GM12872 (cell line): ENCODE measurements at regions not wholly inside any gene's neighbourhood (a gene's known extent, or its start where the extent isn't known, plus 50 kb on each side); places are given as distances from the start of the nearest gene placed in this dataset.

Experiments
- TF ChIP-seq, protein P1 (sequence below): IDR thresholded peaks from 3 replicates; pipeline ENCODE4 v1.5.1; 2011; ENCODE audit warnings: low read depth, mild to moderate bottlenecking, low read length, moderate library complexity; ENCODE audit not compliant: insufficient read depth

DNA sequence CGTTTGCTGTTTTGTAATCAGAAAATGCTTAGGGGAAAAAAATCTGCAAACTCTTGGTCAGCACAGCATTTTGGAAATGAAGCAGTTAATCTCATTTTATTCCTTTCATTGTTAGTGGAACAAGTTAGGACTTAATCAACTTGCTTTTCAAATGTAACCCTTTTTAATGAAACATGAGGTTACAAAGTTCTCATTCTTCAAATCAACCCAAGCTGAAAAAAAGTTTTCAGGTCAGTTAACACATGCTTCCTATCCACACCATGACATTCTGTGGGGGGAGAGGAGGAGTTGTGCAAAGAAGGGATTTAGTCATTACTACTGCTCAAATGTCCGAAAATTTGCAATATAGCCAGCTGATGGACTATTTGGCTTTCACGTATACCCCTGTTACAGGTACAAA is 283.2 kb upstream of the LYPLAL1 start:
- TF ChIP-seq, protein P1, sequence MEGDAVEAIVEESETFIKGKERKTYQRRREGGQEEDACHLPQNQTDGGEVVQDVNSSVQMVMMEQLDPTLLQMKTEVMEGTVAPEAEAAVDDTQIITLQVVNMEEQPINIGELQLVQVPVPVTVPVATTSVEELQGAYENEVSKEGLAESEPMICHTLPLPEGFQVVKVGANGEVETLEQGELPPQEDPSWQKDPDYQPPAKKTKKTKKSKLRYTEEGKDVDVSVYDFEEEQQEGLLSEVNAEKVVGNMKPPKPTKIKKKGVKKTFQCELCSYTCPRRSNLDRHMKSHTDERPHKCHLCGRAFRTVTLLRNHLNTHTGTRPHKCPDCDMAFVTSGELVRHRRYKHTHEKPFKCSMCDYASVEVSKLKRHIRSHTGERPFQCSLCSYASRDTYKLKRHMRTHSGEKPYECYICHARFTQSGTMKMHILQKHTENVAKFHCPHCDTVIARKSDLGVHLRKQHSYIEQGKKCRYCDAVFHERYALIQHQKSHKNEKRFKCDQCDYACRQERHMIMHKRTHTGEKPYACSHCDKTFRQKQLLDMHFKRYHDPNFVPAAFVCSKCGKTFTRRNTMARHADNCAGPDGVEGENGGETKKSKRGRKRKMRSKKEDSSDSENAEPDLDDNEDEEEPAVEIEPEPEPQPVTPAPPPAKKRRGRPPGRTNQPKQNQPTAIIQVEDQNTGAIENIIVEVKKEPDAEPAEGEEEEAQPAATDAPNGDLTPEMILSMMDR: no peak

DNA sequence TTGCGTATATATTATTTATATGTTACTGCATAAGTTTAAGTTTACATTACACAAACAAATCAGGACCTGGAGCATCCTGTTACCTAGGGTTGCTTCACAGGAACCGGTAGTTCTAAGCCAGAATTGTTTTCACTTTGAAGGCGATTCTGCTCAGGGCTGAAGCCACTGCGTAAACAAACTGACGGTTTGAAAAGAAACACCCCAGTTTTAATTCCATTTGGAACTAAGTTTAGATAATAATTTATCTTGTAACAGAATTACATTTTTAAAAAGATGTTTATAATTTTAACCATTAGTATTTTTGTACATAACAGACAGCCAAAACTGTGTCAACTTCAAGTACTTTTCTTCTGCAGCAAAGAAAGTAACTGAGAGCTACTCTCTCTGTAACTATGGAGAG is 282.1 kb upstream of the LYPLAL1 start:
- TF ChIP-seq, protein P1: no peak

DNA sequence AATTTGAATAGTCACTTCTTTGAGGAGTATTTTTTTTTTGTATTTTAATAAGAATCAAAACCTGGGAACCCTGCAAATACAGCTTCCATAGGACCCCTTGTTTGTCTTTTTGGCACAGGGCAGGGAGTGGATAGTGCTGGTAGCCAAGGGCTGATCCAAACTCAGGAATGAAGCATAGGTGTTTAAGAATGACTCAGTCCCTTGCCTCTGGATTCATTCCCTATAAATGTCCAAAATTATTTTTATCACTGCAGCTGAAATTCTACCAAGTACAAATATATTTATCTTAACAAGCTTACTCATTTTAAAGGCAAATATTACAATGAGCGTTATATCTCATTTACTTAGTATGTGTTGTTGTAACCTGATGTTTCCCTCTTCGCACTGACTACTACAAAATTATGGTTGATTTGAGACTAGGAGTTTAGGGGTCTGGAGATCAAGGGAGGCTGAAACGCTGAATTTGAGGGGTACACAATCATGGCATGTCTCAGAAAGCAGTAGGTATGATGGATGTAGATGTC is 278.6 kb upstream of the LYPLAL1 start:
- TF ChIP-seq, protein P1: no peak

DNA sequence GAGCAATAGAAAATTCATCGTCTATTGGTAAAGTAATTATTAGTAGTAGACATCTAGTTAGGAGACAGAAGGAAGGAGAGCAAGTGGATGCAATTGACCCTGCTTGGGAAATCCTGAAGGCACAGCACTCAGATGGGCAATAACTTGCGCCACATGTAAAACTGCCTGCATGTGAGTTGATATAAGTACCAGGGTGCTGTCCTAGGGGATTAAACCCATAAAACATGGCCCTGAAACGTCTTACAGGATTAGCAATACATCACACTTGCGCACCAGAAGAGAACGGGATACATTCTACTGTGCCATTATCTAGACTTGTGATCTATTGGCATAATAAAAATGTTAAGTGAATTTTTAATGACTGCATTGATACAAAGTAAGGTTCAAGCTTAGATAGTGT is 277.5 kb upstream of the LYPLAL1 start:
- TF ChIP-seq, protein P1: no peak

DNA sequence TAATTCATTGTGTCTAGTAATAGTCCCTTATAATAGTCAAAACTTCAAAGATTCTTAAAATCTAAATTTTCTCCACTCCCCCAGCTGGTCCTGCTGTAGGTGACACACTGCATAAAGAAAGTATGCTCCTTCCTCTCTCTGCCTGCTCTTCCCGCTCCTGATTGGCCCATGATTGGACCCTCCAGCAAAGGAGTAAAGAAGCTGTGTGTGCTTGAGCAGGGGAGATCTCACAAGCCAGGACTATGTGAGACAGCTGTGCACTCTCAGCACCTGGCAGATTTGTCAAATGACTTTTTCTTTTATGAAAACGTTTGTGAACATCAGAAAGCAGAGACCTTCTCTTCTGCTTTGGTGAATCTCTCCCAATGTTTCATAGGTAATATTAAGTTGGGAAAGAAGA is 274.8 kb upstream of the LYPLAL1 start:
- TF ChIP-seq, protein P1: no peak

DNA sequence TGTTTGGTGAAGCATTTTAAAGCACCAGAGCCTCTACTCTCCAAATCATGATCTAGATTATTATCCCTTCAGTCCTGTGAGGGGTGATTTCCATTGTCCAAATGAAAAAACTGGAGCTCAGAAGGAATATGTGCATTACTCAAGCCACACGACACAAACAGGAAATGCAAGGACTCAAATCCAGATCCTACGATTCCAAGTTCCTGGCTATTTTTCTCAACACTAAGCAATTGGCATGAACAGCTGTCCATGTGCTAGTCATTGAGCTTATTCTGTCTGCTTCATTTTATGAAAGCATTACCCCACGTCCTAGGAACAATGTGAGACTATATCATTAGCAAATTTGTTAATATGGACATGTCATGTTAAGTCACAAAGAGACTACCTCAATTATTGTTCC is 273.1 kb upstream of the LYPLAL1 start:
- TF ChIP-seq, protein P1: no peak

DNA sequence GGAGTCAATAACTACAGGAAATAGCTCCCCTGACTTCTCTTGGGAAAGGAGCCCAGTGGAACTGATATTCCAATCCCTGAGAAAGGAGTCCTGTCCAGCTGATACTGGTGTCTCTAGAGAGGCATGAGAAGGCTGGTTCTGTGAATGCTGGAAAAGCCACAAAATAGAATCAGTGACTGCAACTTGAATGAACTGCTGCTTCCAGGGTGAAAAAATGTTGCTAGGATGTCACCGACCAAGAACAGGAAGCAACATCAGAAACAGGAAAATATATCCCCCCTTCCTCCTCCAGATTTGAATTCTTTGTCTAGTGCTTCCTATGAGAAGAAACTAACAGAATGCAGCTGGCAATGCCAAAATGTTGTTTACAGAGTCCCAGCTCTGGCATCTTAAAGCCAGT is 269.3 kb upstream of the LYPLAL1 start:
- TF ChIP-seq, protein P1: no peak
